Vagina (tissue), 2 donors: ENCODE measurements at regions not wholly inside any gene's neighbourhood (a gene's known extent, or its start where the extent isn't known, plus 50 kb on each side); places are given as distances from the start of the nearest gene placed in this dataset.

ENCODE experiments used
- POLR2A ChIP-seq, 2 donors: fragments of 450-650 bp; IDR thresholded peaks; one replicate each; pipeline ENCODE4 v1.6.1; 2017; ENCODE audit warnings: antibody characterized with exemption in 2 of 2, mild to moderate bottlenecking in 2 of 2, moderate library complexity in 2 of 2
- POLR2AphosphoS5 ChIP-seq, 2 donors: sonication (generic); formaldehyde crosslinking; IDR thresholded peaks; one replicate each; pipeline ENCODE4 v1.9.0; 2017; ENCODE audit warnings: antibody characterized with exemption in 2 of 2, mild to moderate bottlenecking in 2 of 2, low read depth in 1 of 2; ENCODE audit not compliant: insufficient read depth in 1 of 2
- TF ChIP-seq, protein P1 (sequence below), 3 experiments: fragments of 450-650 bp in 2 of 3; fragments of 200-600 bp in 1 of 3; sonication (generic) in 1 of 3; IDR thresholded peaks; one replicate each; pipeline ENCODE4 v1.5.1; 2017 to 2019; ENCODE audit warnings: antibody characterized with exemption in 3 of 3, mild to moderate bottlenecking in 2 of 3, moderate library complexity in 2 of 3

DNA sequence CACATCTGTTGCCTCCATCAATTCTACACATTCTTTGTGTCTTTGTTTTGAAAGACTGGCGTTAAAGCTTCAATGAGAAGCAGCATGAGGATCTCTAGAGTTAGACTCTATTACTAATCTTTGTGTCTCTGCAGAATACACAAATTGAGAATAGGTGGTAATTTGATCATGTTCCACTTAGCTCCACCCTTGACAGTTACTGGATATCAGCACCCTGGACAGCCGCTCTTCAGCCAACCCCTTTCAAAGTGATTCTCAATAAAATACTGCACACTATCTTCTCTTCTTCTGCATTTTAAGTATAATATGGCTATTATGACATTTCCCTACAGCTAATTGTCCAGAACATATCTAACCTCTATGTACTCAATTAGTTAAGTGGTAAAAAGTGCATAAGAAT is 54.3 kb upstream of the CNR1 start:
- TF ChIP-seq, protein P1, sequence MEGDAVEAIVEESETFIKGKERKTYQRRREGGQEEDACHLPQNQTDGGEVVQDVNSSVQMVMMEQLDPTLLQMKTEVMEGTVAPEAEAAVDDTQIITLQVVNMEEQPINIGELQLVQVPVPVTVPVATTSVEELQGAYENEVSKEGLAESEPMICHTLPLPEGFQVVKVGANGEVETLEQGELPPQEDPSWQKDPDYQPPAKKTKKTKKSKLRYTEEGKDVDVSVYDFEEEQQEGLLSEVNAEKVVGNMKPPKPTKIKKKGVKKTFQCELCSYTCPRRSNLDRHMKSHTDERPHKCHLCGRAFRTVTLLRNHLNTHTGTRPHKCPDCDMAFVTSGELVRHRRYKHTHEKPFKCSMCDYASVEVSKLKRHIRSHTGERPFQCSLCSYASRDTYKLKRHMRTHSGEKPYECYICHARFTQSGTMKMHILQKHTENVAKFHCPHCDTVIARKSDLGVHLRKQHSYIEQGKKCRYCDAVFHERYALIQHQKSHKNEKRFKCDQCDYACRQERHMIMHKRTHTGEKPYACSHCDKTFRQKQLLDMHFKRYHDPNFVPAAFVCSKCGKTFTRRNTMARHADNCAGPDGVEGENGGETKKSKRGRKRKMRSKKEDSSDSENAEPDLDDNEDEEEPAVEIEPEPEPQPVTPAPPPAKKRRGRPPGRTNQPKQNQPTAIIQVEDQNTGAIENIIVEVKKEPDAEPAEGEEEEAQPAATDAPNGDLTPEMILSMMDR (IDR thresholded peaks at IDR 0.05) = no peak
- TF ChIP-seq POLR2A (IDR thresholded peaks at IDR 0.05) = no peak
- TF ChIP-seq POLR2AphosphoS5 (IDR thresholded peaks at IDR 0.05; ENCODE audit: insufficient read depth in 1 of 2, low read depth in 1 of 2) = no peak
